ENCODE measurements at regions not wholly inside any gene's neighbourhood (a gene's known extent, or its start where the extent isn't known, plus 50 kb on each side); places are given as distances from the start of the nearest gene placed in this dataset.

DNA sequence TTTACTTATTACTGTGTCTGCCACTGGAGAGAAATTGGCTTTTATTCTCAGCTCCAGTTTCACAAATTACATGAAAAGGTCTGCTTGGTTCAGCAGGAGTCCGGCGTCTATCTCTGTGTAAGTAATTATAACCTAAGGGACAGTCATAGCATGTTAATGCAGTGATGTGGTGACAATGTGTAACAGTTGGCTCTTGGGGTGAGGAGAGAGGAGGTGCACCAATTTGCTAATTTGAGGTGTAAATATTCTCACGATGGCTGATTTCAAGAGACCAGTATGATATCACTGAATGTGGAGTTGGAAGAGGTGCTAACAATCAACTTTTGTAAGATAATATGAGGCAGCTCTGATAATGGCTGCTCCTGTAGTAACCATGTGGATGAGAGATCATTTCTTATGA, 86.1 kb downstream of the CTH start:
- ChIA-PET CTCF (no interaction called here), POLR2A (no interaction called here)
- Mint-ChIP-seq H3K9me3 (no peaks in the 10 kb centered on the region), H3K27ac (no peak overlapping the region), H3K4me1 (ENCODE audit: low read depth) (no peaks in the 10 kb centered on the region), H3K27me3 (no peaks in the 10 kb centered on the region), H3K4me3 (no peak overlapping the region), H3K36me3 (ENCODE audit: low read depth) (no peaks in the 10 kb centered on the region)
- DNase-seq (no peak), ATAC-seq (ENCODE audit: poor library complexity) (no peak)
- H3K27ac ChIP-seq (ENCODE audit: low read depth in 1 of 2, low read length in 2 of 2), result no peak overlapping the region
- H3K4me1 ChIP-seq (ENCODE audit: insufficient read depth, low read length), result no peaks in the 10 kb centered on the region
- no peaks in the 10 kb centered on the region for H3K36me3 ChIP-seq (ENCODE audit: insufficient read depth, low read length)
- H3K27me3 ChIP-seq (ENCODE audit: control insufficient read depth in 1 of 2, insufficient read depth in 2 of 2, low read length in 2 of 2), result no peaks in the 10 kb centered on the region
- intact Hi-C loops (cut with DNase I, micrococcal nuclease), result no loop called here
- no peak overlapping the region for H3K4me3 ChIP-seq (ENCODE audit: low read length)
- TF ChIP-seq, protein P1, sequence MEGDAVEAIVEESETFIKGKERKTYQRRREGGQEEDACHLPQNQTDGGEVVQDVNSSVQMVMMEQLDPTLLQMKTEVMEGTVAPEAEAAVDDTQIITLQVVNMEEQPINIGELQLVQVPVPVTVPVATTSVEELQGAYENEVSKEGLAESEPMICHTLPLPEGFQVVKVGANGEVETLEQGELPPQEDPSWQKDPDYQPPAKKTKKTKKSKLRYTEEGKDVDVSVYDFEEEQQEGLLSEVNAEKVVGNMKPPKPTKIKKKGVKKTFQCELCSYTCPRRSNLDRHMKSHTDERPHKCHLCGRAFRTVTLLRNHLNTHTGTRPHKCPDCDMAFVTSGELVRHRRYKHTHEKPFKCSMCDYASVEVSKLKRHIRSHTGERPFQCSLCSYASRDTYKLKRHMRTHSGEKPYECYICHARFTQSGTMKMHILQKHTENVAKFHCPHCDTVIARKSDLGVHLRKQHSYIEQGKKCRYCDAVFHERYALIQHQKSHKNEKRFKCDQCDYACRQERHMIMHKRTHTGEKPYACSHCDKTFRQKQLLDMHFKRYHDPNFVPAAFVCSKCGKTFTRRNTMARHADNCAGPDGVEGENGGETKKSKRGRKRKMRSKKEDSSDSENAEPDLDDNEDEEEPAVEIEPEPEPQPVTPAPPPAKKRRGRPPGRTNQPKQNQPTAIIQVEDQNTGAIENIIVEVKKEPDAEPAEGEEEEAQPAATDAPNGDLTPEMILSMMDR (IDR thresholded peaks at IDR 0.05), result no peak
- H3K9me3 ChIP-seq (ENCODE audit: control insufficient read depth in 1 of 2, insufficient read depth in 1 of 2, low read length in 2 of 2), result no peaks in the 10 kb centered on the region

- ChIA-PET POLR2A (no interaction called here), CTCF (no interaction called here)
- no peak overlapping the region for H3K4me3 ChIP-seq (ENCODE audit: low read length)
- no peak overlapping the region for H3K27ac ChIP-seq (ENCODE audit: low read depth in 1 of 2, low read length in 2 of 2)
- H3K27me3 ChIP-seq (ENCODE audit: control insufficient read depth in 1 of 2, insufficient read depth in 2 of 2, low read length in 2 of 2), result no peaks in the 10 kb centered on the region
- TF ChIP-seq, protein P1 (IDR thresholded peaks at IDR 0.05), result no peak
- no peak for ATAC-seq (ENCODE audit: poor library complexity)
- no peak overlapping the region for H3K4me3 Mint-ChIP-seq
- no peaks in the 10 kb centered on the region for H3K9me3 Mint-ChIP-seq
- DNase-seq, result no peak
- no peak overlapping the region for H3K27ac Mint-ChIP-seq
- H3K4me1 ChIP-seq (ENCODE audit: insufficient read depth, low read length), result no peaks in the 10 kb centered on the region
- H3K27me3 Mint-ChIP-seq, result peaks cover 8% of the 10 kb centered on the region
- no peaks in the 10 kb centered on the region for H3K36me3 ChIP-seq (ENCODE audit: insufficient read depth, low read length)
- no peaks in the 10 kb centered on the region for H3K4me1 Mint-ChIP-seq (ENCODE audit: low read depth)
- no peaks in the 10 kb centered on the region for H3K36me3 Mint-ChIP-seq (ENCODE audit: low read depth)
- intact Hi-C loops (cut with DNase I, micrococcal nuclease), result no loop called here
- H3K9me3 ChIP-seq (ENCODE audit: control insufficient read depth in 1 of 2, insufficient read depth in 1 of 2, low read length in 2 of 2), result no peaks in the 10 kb centered on the region
Measured at GRCh38 chr1:70498666-70499065, 87.6 kb downstream of the CTH start.

DNA sequence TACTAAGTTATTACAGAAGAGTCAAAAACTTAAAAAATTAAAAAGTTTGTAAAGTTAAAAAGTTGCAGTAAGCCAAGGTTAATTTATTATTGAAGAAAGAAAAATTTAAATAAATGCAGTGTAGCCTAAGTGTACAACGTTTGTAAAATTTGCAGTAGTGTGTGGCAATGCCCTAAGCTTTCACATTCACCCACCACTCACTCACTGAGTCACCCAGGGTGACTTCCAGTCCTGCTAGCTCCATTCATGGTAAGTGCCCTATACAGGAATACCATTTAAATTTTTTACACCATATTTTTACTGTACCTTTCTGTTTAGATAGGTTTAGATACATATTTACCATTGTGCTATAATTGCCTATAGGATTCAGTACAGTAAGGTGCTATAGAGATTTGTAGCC, 88.6 kb downstream of the CTH start:
- Mint-ChIP-seq H3K27me3 (peaks cover 10% of the 10 kb centered on the region), H3K27ac (no peak overlapping the region), H3K4me3 (no peak overlapping the region), H3K4me1 (ENCODE audit: low read depth) (no peaks in the 10 kb centered on the region), H3K9me3 (no peaks in the 10 kb centered on the region), H3K36me3 (ENCODE audit: low read depth) (no peaks in the 10 kb centered on the region)
- TF ChIP-seq, protein P1 (IDR thresholded peaks at IDR 0.05), result no peak
- intact Hi-C loops (cut with DNase I, micrococcal nuclease), result loop anchor here in 1 of 2 experiments (10.0 kb wide), 1 partner anchor 185 kb away; no protein-coding TSS in a partner anchor
- Histone ChIP-seq H3K27me3 (ENCODE audit: control insufficient read depth in 1 of 2, insufficient read depth in 2 of 2, low read length in 2 of 2) (peaks cover 0 to 3% of the 10 kb centered on the region in 2 experiments), H3K9me3 (ENCODE audit: control insufficient read depth in 1 of 2, insufficient read depth in 1 of 2, low read length in 2 of 2) (no peaks in the 10 kb centered on the region), H3K4me1 (ENCODE audit: insufficient read depth, low read length) (no peaks in the 10 kb centered on the region), H3K36me3 (ENCODE audit: insufficient read depth, low read length) (no peaks in the 10 kb centered on the region), H3K4me3 (ENCODE audit: low read length) (no peak overlapping the region), H3K27ac (ENCODE audit: low read depth in 1 of 2, low read length in 2 of 2) (no peak overlapping the region)
- ChIA-PET POLR2A (no interaction called here), CTCF (no interaction called here)
- ATAC-seq (ENCODE audit: poor library complexity) (no peak), DNase-seq (peak in 1 of 14 experiments; percentile 5)

Measured in CD4-positive, alpha-beta T cell (primary cell).